H9 (cell line): ENCODE measurements at regions not wholly inside any gene's neighbourhood (a gene's known extent, or its start where the extent isn't known, plus 50 kb on each side); places are given as distances from the start of the nearest gene placed in this dataset.
"Not testable (repeated sequence)": the region's sequence is repeated elsewhere in the genome, so short reads cannot be mapped to it uniquely, and the experiment has no call there.

ENCODE experiments used
- DNase-seq: peaks from one replicate; pipeline ENCODE4 v3.0.0-alpha.2; 2017
- H2AFZ ChIP-seq: one replicate; pipeline ENCODE4 v1.6.1; 2013; ENCODE audit warnings: mild to moderate bottlenecking, low read length, control low read depth, moderate library complexity
- H2AK5ac ChIP-seq: 2 replicates; pipeline ENCODE4 v1.6.1; 2013; ENCODE audit warnings: low read length, control low read depth, mixed read lengths; ENCODE audit not compliant: insufficient read length
- H2BK120ac ChIP-seq: one replicate; pipeline ENCODE4 v1.6.1; 2013; ENCODE audit warnings: low read depth, mild to moderate bottlenecking, low read length, control low read depth, inconsistent platforms; ENCODE audit not compliant: poor library complexity, severe bottlenecking
- H2BK12ac ChIP-seq: 2 replicates; pipeline ENCODE4 v1.6.1; 2013; ENCODE audit warnings: low read length, control low read depth, mixed read lengths, low read depth; ENCODE audit not compliant: insufficient read length
- H2BK15ac ChIP-seq: 2 replicates; pipeline ENCODE4 v1.6.1; 2013; ENCODE audit warnings: low read depth, low read length, control low read depth
- H2BK20ac ChIP-seq: one replicate; pipeline ENCODE4 v1.6.1; 2013; ENCODE audit warnings: low read depth, mild to moderate bottlenecking, low read length, control low read depth, inconsistent platforms; ENCODE audit not compliant: poor library complexity, severe bottlenecking
- H2BK5ac ChIP-seq: 2 replicates; pipeline ENCODE4 v1.6.1; 2013; ENCODE audit warnings: low read length, control low read depth, mixed read lengths; ENCODE audit not compliant: insufficient read length
- H3K14ac ChIP-seq: 2 replicates; pipeline ENCODE4 v1.6.1; 2013; ENCODE audit warnings: low read length, control low read depth; ENCODE audit not compliant: insufficient read depth
- H3K18ac ChIP-seq: 2 replicates; pipeline ENCODE4 v1.6.1; 2013; ENCODE audit warnings: low read depth, mild to moderate bottlenecking, mixed read lengths, low read length, control low read depth; ENCODE audit not compliant: insufficient read length
- H3K23ac ChIP-seq: 2 replicates; pipeline ENCODE4 v1.6.1; 2013; ENCODE audit warnings: low read length, control low read depth, mixed read lengths, low read depth; ENCODE audit not compliant: insufficient read length
- H3K23me2 ChIP-seq: 2 replicates; pipeline ENCODE4 v1.6.1; 2013; ENCODE audit warnings: low read depth, mild to moderate bottlenecking, mixed read lengths, low read length, control low read depth; ENCODE audit not compliant: insufficient read length, poor library complexity, severe bottlenecking
- H3K27ac ChIP-seq: 2 replicates; pipeline ENCODE4 v1.5.1; 2013; ENCODE audit warnings: low read length, control low read depth, mixed read lengths, low read depth; ENCODE audit not compliant: insufficient read length
- H3K27me3 ChIP-seq: 2 replicates; pipeline ENCODE4 v1.6.1; 2013; ENCODE audit warnings: low read length, control low read depth, inconsistent platforms; ENCODE audit not compliant: insufficient read depth
- H3K4ac ChIP-seq: 2 replicates; pipeline ENCODE4 v1.6.1; 2013; ENCODE audit warnings: low read depth, mild to moderate bottlenecking, control low read depth, inconsistent platforms, low read length, moderate library complexity
- H3K4me1 ChIP-seq: 2 replicates; pipeline ENCODE4 v1.6.1; 2013; ENCODE audit warnings: low read length, control low read depth, inconsistent platforms; ENCODE audit not compliant: insufficient read depth
- H3K4me2 ChIP-seq: 2 replicates; pipeline ENCODE4 v1.6.1; 2013; ENCODE audit warnings: low read length, control low read depth, mixed read lengths; ENCODE audit not compliant: insufficient read length, insufficient read depth
- H3K56ac ChIP-seq: 2 replicates; pipeline ENCODE4 v1.6.1; 2013; ENCODE audit warnings: low read depth, mild to moderate bottlenecking, mixed read lengths, low read length, control low read depth; ENCODE audit not compliant: insufficient read length
- H3K79me1 ChIP-seq: 2 replicates; pipeline ENCODE4 v1.6.1; 2013; ENCODE audit warnings: low read depth, mild to moderate bottlenecking, moderate library complexity, low read length, control low read depth, inconsistent platforms; ENCODE audit not compliant: insufficient read depth, poor library complexity, severe bottlenecking
- H3K79me2 ChIP-seq: 2 replicates; pipeline ENCODE4 v1.6.1; 2013; ENCODE audit warnings: low read length, control low read depth, inconsistent platforms; ENCODE audit not compliant: insufficient read depth
- H3K9ac ChIP-seq: 2 replicates; pipeline ENCODE4 v1.6.1; 2013; ENCODE audit warnings: low read length, control low read depth, mixed read lengths; ENCODE audit not compliant: insufficient read length; ENCODE audit errors: extremely low read depth
- H3K9me3 ChIP-seq: one replicate; pipeline ENCODE4 v1.6.1; 2013; ENCODE audit warnings: low read depth, low read length, inconsistent platforms; ENCODE audit not compliant: control insufficient read depth
- H3T11ph ChIP-seq: one replicate; pipeline ENCODE4 v1.6.1; 2013; ENCODE audit warnings: mild to moderate bottlenecking, low read length, control low read depth, inconsistent platforms
- H4K20me1 ChIP-seq: one replicate; pipeline ENCODE4 v1.6.1; 2013; ENCODE audit not compliant: control insufficient read depth, insufficient read length, insufficient read depth
- H4K5ac ChIP-seq: 2 replicates; pipeline ENCODE4 v1.6.1; 2013; ENCODE audit warnings: low read depth, mild to moderate bottlenecking, mixed read lengths, low read length, control low read depth; ENCODE audit not compliant: insufficient read length
- H4K8ac ChIP-seq: replicated peaks from 2 replicates; pipeline ENCODE4 v1.6.1; 2013; ENCODE audit warnings: low read length, control low read depth, mixed read lengths, low read depth; ENCODE audit not compliant: insufficient read length
- H4K91ac ChIP-seq: 2 replicates; pipeline ENCODE4 v1.6.1; 2013; ENCODE audit warnings: low read depth, mild to moderate bottlenecking, moderate library complexity, mixed read lengths, low read length, control low read depth; ENCODE audit not compliant: insufficient read length
- H3K27ac Mint-ChIP-seq, 3 experiments: 2 replicates in 2 of 3; 3 replicates in 1 of 3; pipeline ENCODE4 v1.8.0; 2020 to 2021; ENCODE audit warnings: mixed read lengths in 3 of 3, mild to moderate bottlenecking in 1 of 3, moderate library complexity in 1 of 3
- H3K27me3 Mint-ChIP-seq: 2 replicates; pipeline ENCODE4 v1.8.0; 2021; ENCODE audit warnings: low read depth, mild to moderate bottlenecking, moderate library complexity, mixed read lengths
- H3K36me3 Mint-ChIP-seq, 3 experiments: 2 replicates in 2 of 3; 3 replicates in 1 of 3; pipeline ENCODE4 v1.8.0; 2020 to 2021; ENCODE audit warnings: low read depth in 3 of 3, mixed read lengths in 3 of 3; ENCODE audit not compliant: insufficient read depth in 1 of 3
- H3K4me1 Mint-ChIP-seq, 2 experiments: 2 replicates each; pipeline ENCODE4 v1.8.0; 2020; ENCODE audit warnings: mixed read lengths in 2 of 2
- H3K4me3 Mint-ChIP-seq, 2 experiments: 2 replicates in 1 of 2; 3 replicates in 1 of 2; pipeline ENCODE4 v1.8.0; 2020 to 2021; ENCODE audit warnings: mild to moderate bottlenecking in 2 of 2, mixed read lengths in 2 of 2, moderate library complexity in 1 of 2
- H3K9me3 Mint-ChIP-seq, 2 experiments: 2 replicates in 1 of 2; 3 replicates in 1 of 2; pipeline ENCODE4 v1.8.0; 2020; ENCODE audit warnings: mild to moderate bottlenecking in 2 of 2, mixed read lengths in 2 of 2, moderate library complexity in 1 of 2
- CTCF ChIP-seq: fragments of 200-600 bp; sonication (generic); conservative IDR thresholded peaks from 3 replicates; pipeline ENCODE4 v1.8.0; 2021; ENCODE audit warnings: antibody characterized with exemption, mild to moderate bottlenecking
- WGBS: extraction: QIAGEN DNeasy Blood & Tissue Kit; methylation state at CpG from one replicate; pipeline ENCODE4 v1.1.7; 2013; ENCODE audit warnings: missing lambda C conversion rate, low lambda C conversion rate, mixed read lengths; ENCODE audit not compliant: insufficient read length; ENCODE audit errors: extremely low coverage; 5-methylcytosine and 5-hydroxymethylcytosine counted together

GRCh38 chr11:89615642-89616041 is 94.5 kb upstream of the TRIM77 start:
- H2AK5ac ChIP-seq, H4K20me1 ChIP-seq, H3K14ac ChIP-seq, DNase-seq, H4K5ac ChIP-seq, H2BK12ac ChIP-seq, H3K18ac ChIP-seq, H3K9me3 Mint-ChIP-seq, H3K36me3 Mint-ChIP-seq, H3K9me3 ChIP-seq, H2BK120ac ChIP-seq, H3K27me3 Mint-ChIP-seq, H3K27ac ChIP-seq, H3K4me3 Mint-ChIP-seq, H2BK15ac ChIP-seq, H3K4me1 ChIP-seq, H4K8ac ChIP-seq, H3K56ac ChIP-seq, H3K23ac ChIP-seq, H2AFZ ChIP-seq, H3K27me3 ChIP-seq, H3K23me2 ChIP-seq, H2BK20ac ChIP-seq, H3K9ac ChIP-seq, H3K79me1 ChIP-seq, H3K4me1 Mint-ChIP-seq, H3T11ph ChIP-seq, H3K4ac ChIP-seq, H4K91ac ChIP-seq, H2BK5ac ChIP-seq, H3K79me2 ChIP-seq, H3K4me2 ChIP-seq: not testable (repeated sequence)
- peak; percentile 31; the same call in 1 of the 3 replicates for TF ChIP-seq CTCF
- H3K27ac Mint-ChIP-seq = peak overlapping the region in 1 of 3 experiments; percentile 57; a peak in 1 of 7 replicates
- WGBS = no CpG with 5 or more reads among the region's 1 CpG

DNA sequence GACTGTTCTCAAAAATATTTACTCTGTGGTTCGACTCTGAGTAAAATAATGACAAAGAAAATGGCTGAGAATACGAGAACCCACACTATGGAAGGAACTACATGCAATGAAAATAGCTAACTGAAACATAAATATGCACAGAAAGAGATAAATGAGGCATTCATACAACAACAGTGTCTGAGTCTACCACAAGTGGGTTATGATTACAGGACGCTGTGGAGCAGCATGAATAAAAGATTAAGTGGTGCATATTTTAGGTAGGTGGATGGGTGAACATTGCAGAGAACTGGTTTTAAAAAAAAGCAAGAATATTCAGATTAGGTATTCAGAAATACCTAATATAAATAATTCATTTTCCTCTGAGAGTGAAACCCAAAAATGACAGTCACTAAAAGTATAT is 93.9 kb upstream of the TRIM77 start:
- not testable (repeated sequence) for H3K23ac ChIP-seq, DNase-seq, H4K20me1 ChIP-seq, H3T11ph ChIP-seq, H4K5ac ChIP-seq, H3K4me2 ChIP-seq, H4K91ac ChIP-seq, H2AFZ ChIP-seq, H2BK20ac ChIP-seq, H3K4me1 Mint-ChIP-seq, H2AK5ac ChIP-seq, H3K18ac ChIP-seq, H3K27ac ChIP-seq, H3K27ac Mint-ChIP-seq, H2BK5ac ChIP-seq, H3K27me3 Mint-ChIP-seq, H3K9me3 Mint-ChIP-seq, H3K27me3 ChIP-seq, H3K56ac ChIP-seq, H3K79me2 ChIP-seq, H2BK120ac ChIP-seq, H3K4ac ChIP-seq, H3K23me2 ChIP-seq, H3K36me3 Mint-ChIP-seq, H2BK15ac ChIP-seq, H4K8ac ChIP-seq, H3K79me1 ChIP-seq, H3K14ac ChIP-seq, H3K4me3 Mint-ChIP-seq, H3K9ac ChIP-seq, H2BK12ac ChIP-seq, H3K9me3 ChIP-seq, H3K4me1 ChIP-seq
- no CpG with 5 or more reads among the region's 3 CpGs for WGBS
